Lower leg skin (tissue), 3 donors: ENCODE measurements at regions not wholly inside any gene's neighbourhood (a gene's known extent, or its start where the extent isn't known, plus 50 kb on each side); places are given as distances from the start of the nearest gene placed in this dataset.
"Not testable (repeated sequence)": the region's sequence is repeated elsewhere in the genome, so short reads cannot be mapped to it uniquely, and the experiment has no call there.

Experiments used
- CTCF ChIP-seq, 3 donors: fragments of 450-650 bp; IDR thresholded peaks; one replicate each; pipeline ENCODE4 v1.5.1; 2016; ENCODE audit warnings: antibody characterized with exemption in 3 of 3, mild to moderate bottlenecking in 3 of 3, moderate library complexity in 2 of 3
- POLR2A ChIP-seq, 2 donors: fragments of 450-650 bp; IDR thresholded peaks; one replicate each; pipeline ENCODE4 v1.6.1; 2016 to 2017; ENCODE audit warnings: antibody characterized with exemption in 2 of 2, mild to moderate bottlenecking in 1 of 2, moderate library complexity in 1 of 2

- not testable (repeated sequence) for TF ChIP-seq CTCF, POLR2A (IDR thresholded peaks at IDR 0.05)
These were observed 192.0 kb upstream of the TOX3 start for GRCh38 chr16:52738992-52739391.
